ENCODE measurements at regions not wholly inside any gene's neighbourhood (a gene's known extent, or its start where the extent isn't known, plus 50 kb on each side); places are given as distances from the start of the nearest gene placed in this dataset.
"Not testable (repeated sequence)": the region's sequence is repeated elsewhere in the genome, so short reads cannot be mapped to it uniquely, and the experiment has no call there.

- Histone ChIP-seq H3K4me1 (ENCODE audit: control insufficient read depth, low read depth, low read length) (no peaks in the 10 kb centered on the region), H3K27ac (ENCODE audit: low read depth, low read length) (no peak overlapping the region), H2AK5ac (ENCODE audit: low read length) (no peak overlapping the region), H3K23ac (ENCODE audit: low read length) (no peak overlapping the region), H3K79me1 (ENCODE audit: low read length) (no peaks in the 10 kb centered on the region), H3K18ac (ENCODE audit: low read length) (no peak overlapping the region), H2BK15ac (replicated peaks; ENCODE audit: low read depth) (no peak overlapping the region), H3K4ac (ENCODE audit: low read depth, low read length) (no peak overlapping the region), H3K27me3 (ENCODE audit: insufficient read depth, low read length, poor library complexity) (no peaks in the 10 kb centered on the region), H3K56ac (ENCODE audit: low read length) (no peak overlapping the region), H3K36me3 (ENCODE audit: control insufficient read depth, insufficient read depth, low read length) (no peaks in the 10 kb centered on the region), H3K4me3 (ENCODE audit: low read length) (no peak overlapping the region), H3K4me2 (ENCODE audit: low read length) (no peak overlapping the region), H3K79me2 (ENCODE audit: control insufficient read depth, insufficient read depth, low read length) (no peaks in the 10 kb centered on the region), H2BK120ac (ENCODE audit: low read depth, low read length) (no peak overlapping the region), H3K9ac (ENCODE audit: low read length) (no peak overlapping the region), H4K5ac (ENCODE audit: low read length) (no peak overlapping the region), H4K8ac (ENCODE audit: low read depth, low read length) (no peak overlapping the region), H2BK5ac (ENCODE audit: low read length) (no peak overlapping the region)
- no peak for DNase-seq
- WGBS (ENCODE audit: extremely low coverage, insufficient coverage, low lambda C conversion rate), result no CpG with 5 or more reads among the region's 5 CpGs
Measured at GRCh38 chr3:82627733-82628132, 866.3 kb upstream of the GBE1 start.

GRCh38 chr3:82620744-82621143 is 859.3 kb upstream of the GBE1 start:
- not testable (repeated sequence) for H3K79me1 ChIP-seq (ENCODE audit: low read length); H3K23ac ChIP-seq (ENCODE audit: low read length); H3K56ac ChIP-seq (ENCODE audit: low read length); H2BK15ac ChIP-seq (replicated peaks; ENCODE audit: low read depth); H3K4me1 ChIP-seq (ENCODE audit: control insufficient read depth, low read depth, low read length); H3K79me2 ChIP-seq (ENCODE audit: control insufficient read depth, insufficient read depth, low read length); H3K4me2 ChIP-seq (ENCODE audit: low read length); H2BK5ac ChIP-seq (ENCODE audit: low read length); H3K27me3 ChIP-seq (ENCODE audit: insufficient read depth, low read length, poor library complexity); H3K9ac ChIP-seq (ENCODE audit: low read length); H3K4ac ChIP-seq (ENCODE audit: low read depth, low read length); H4K5ac ChIP-seq (ENCODE audit: low read length); H2BK120ac ChIP-seq (ENCODE audit: low read depth, low read length); H4K8ac ChIP-seq (ENCODE audit: low read depth, low read length); H3K36me3 ChIP-seq (ENCODE audit: control insufficient read depth, insufficient read depth, low read length); H3K18ac ChIP-seq (ENCODE audit: low read length); H2AK5ac ChIP-seq (ENCODE audit: low read length); H3K27ac ChIP-seq (ENCODE audit: low read depth, low read length); H3K4me3 ChIP-seq (ENCODE audit: low read length)
- peak; percentile 30 for DNase-seq
- no CpG with 5 or more reads among the region's 3 CpGs for WGBS (ENCODE audit: extremely low coverage, insufficient coverage, low lambda C conversion rate)

GRCh38 chr3:82618594-82618993 is 857.1 kb upstream of the GBE1 start:
- Histone ChIP-seq H2BK5ac (ENCODE audit: low read length) (no peak overlapping the region), H3K4me3 (ENCODE audit: low read length) (no peak overlapping the region), H3K56ac (ENCODE audit: low read length) (no peak overlapping the region), H2BK15ac (replicated peaks; ENCODE audit: low read depth) (no peak overlapping the region), H3K23ac (ENCODE audit: low read length) (no peak overlapping the region), H3K79me1 (ENCODE audit: low read length) (no peaks in the 10 kb centered on the region), H3K36me3 (ENCODE audit: control insufficient read depth, insufficient read depth, low read length) (no peaks in the 10 kb centered on the region), H3K4me2 (ENCODE audit: low read length) (no peak overlapping the region), H2AK5ac (ENCODE audit: low read length) (no peak overlapping the region), H3K4me1 (ENCODE audit: control insufficient read depth, low read depth, low read length) (no peaks in the 10 kb centered on the region), H3K27me3 (ENCODE audit: insufficient read depth, low read length, poor library complexity) (no peaks in the 10 kb centered on the region), H3K4ac (ENCODE audit: low read depth, low read length) (no peak overlapping the region), H3K27ac (ENCODE audit: low read depth, low read length) (no peak overlapping the region), H3K18ac (ENCODE audit: low read length) (no peak overlapping the region), H2BK120ac (ENCODE audit: low read depth, low read length) (no peak overlapping the region), H4K5ac (ENCODE audit: low read length) (no peak overlapping the region), H3K79me2 (ENCODE audit: control insufficient read depth, insufficient read depth, low read length) (no peaks in the 10 kb centered on the region), H4K8ac (ENCODE audit: low read depth, low read length) (no peak overlapping the region), H3K9ac (ENCODE audit: low read length) (no peak overlapping the region)
- no peak for DNase-seq

- no CpG with 5 or more reads among the region's 1 CpG for WGBS (ENCODE audit: extremely low coverage, insufficient coverage, low lambda C conversion rate)
Measured at GRCh38 chr3:82610236-82610635, 848.8 kb upstream of the GBE1 start.

GRCh38 chr3:82607391-82607790 is 845.9 kb upstream of the GBE1 start:
- no peak for DNase-seq
- no peak overlapping the region for H3K4ac ChIP-seq (ENCODE audit: low read depth, low read length)

More at GRCh38 chr3:82610236-82610635, 848.8 kb upstream of the GBE1 start:
- H3K27ac ChIP-seq (ENCODE audit: low read depth, low read length), result no peak overlapping the region
- H3K9ac ChIP-seq (ENCODE audit: low read length), result no peak overlapping the region
- no peak overlapping the region for H2BK120ac ChIP-seq (ENCODE audit: low read depth, low read length)
- H3K27me3 ChIP-seq (ENCODE audit: insufficient read depth, low read length, poor library complexity), result no peaks in the 10 kb centered on the region
- no peak for DNase-seq
- no peaks in the 10 kb centered on the region for H3K79me2 ChIP-seq (ENCODE audit: control insufficient read depth, insufficient read depth, low read length)
- no peaks in the 10 kb centered on the region for H3K36me3 ChIP-seq (ENCODE audit: control insufficient read depth, insufficient read depth, low read length)
- no peak overlapping the region for H2BK5ac ChIP-seq (ENCODE audit: low read length)
- H2BK15ac ChIP-seq (replicated peaks; ENCODE audit: low read depth), result no peak overlapping the region
- no peak overlapping the region for H3K4me2 ChIP-seq (ENCODE audit: low read length)
- no peaks in the 10 kb centered on the region for H3K4me1 ChIP-seq (ENCODE audit: control insufficient read depth, low read depth, low read length)
- no peak overlapping the region for H3K23ac ChIP-seq (ENCODE audit: low read length)
- no peaks in the 10 kb centered on the region for H3K79me1 ChIP-seq (ENCODE audit: low read length)
- no peak overlapping the region for H3K56ac ChIP-seq (ENCODE audit: low read length)
- no peak overlapping the region for H2AK5ac ChIP-seq (ENCODE audit: low read length)
- H3K4me3 ChIP-seq (ENCODE audit: low read length), result no peak overlapping the region
- no peak overlapping the region for H3K4ac ChIP-seq (ENCODE audit: low read depth, low read length)
- no peak overlapping the region for H3K18ac ChIP-seq (ENCODE audit: low read length)
- no peak overlapping the region for H4K8ac ChIP-seq (ENCODE audit: low read depth, low read length)
- no peak overlapping the region for H4K5ac ChIP-seq (ENCODE audit: low read length)

GRCh38 chr3:82596805-82597204 is 835.4 kb upstream of the GBE1 start:
- H3K36me3 ChIP-seq (ENCODE audit: control insufficient read depth, insufficient read depth, low read length), result no peaks in the 10 kb centered on the region
- H3K4me1 ChIP-seq (ENCODE audit: control insufficient read depth, low read depth, low read length), result no peaks in the 10 kb centered on the region
- H3K79me2 ChIP-seq (ENCODE audit: control insufficient read depth, insufficient read depth, low read length), result no peaks in the 10 kb centered on the region
- H2BK5ac ChIP-seq (ENCODE audit: low read length), result no peak overlapping the region
- no peak overlapping the region for H3K4me2 ChIP-seq (ENCODE audit: low read length)
- no peak overlapping the region for H4K8ac ChIP-seq (ENCODE audit: low read depth, low read length)
- no peak overlapping the region for H3K4me3 ChIP-seq (ENCODE audit: low read length)
- no peak for DNase-seq
- no peak overlapping the region for H2AK5ac ChIP-seq (ENCODE audit: low read length)
- no peak overlapping the region for H3K56ac ChIP-seq (ENCODE audit: low read length)
- no peak overlapping the region for H4K5ac ChIP-seq (ENCODE audit: low read length)
- H2BK120ac ChIP-seq (ENCODE audit: low read depth, low read length), result no peak overlapping the region
- no peak overlapping the region for H3K18ac ChIP-seq (ENCODE audit: low read length)
- no peak overlapping the region for H3K9ac ChIP-seq (ENCODE audit: low read length)
- H3K27me3 ChIP-seq (ENCODE audit: insufficient read depth, low read length, poor library complexity), result no peaks in the 10 kb centered on the region
- no CpG with 5 or more reads among the region's 1 CpG for WGBS (ENCODE audit: extremely low coverage, insufficient coverage, low lambda C conversion rate)
- H3K4ac ChIP-seq (ENCODE audit: low read depth, low read length), result no peak overlapping the region
- H3K79me1 ChIP-seq (ENCODE audit: low read length), result no peaks in the 10 kb centered on the region
- H2BK15ac ChIP-seq (replicated peaks; ENCODE audit: low read depth), result no peak overlapping the region
- no peak overlapping the region for H3K27ac ChIP-seq (ENCODE audit: low read depth, low read length)
- no peak overlapping the region for H3K23ac ChIP-seq (ENCODE audit: low read length)

More at GRCh38 chr3:82607391-82607790, 845.9 kb upstream of the GBE1 start:
- Histone ChIP-seq H3K27me3 (ENCODE audit: insufficient read depth, low read length, poor library complexity) (no peaks in the 10 kb centered on the region), H3K4me1 (ENCODE audit: control insufficient read depth, low read depth, low read length) (no peaks in the 10 kb centered on the region), H3K18ac (ENCODE audit: low read length) (no peak overlapping the region), H2BK5ac (ENCODE audit: low read length) (no peak overlapping the region), H3K79me2 (ENCODE audit: control insufficient read depth, insufficient read depth, low read length) (no peaks in the 10 kb centered on the region), H3K79me1 (ENCODE audit: low read length) (no peaks in the 10 kb centered on the region), H3K36me3 (ENCODE audit: control insufficient read depth, insufficient read depth, low read length) (no peaks in the 10 kb centered on the region), H3K4me2 (ENCODE audit: low read length) (no peak overlapping the region), H3K4me3 (ENCODE audit: low read length) (no peak overlapping the region), H3K9ac (ENCODE audit: low read length) (no peak overlapping the region), H2AK5ac (ENCODE audit: low read length) (no peak overlapping the region), H3K27ac (ENCODE audit: low read depth, low read length) (no peak overlapping the region), H3K56ac (ENCODE audit: low read length) (no peak overlapping the region), H4K8ac (ENCODE audit: low read depth, low read length) (no peak overlapping the region), H2BK15ac (replicated peaks; ENCODE audit: low read depth) (no peak overlapping the region), H3K23ac (ENCODE audit: low read length) (no peak overlapping the region), H4K5ac (ENCODE audit: low read length) (no peak overlapping the region), H2BK120ac (ENCODE audit: low read depth, low read length) (no peak overlapping the region)
- no CpG with 5 or more reads among the region's 1 CpG for WGBS (ENCODE audit: extremely low coverage, insufficient coverage, low lambda C conversion rate)
